H9 (cell line): ENCODE measurements at regions not wholly inside any gene's neighbourhood (a gene's known extent, or its start where the extent isn't known, plus 50 kb on each side); places are given as distances from the start of the nearest gene placed in this dataset.
A peak's percentile ranks its signal among the peaks of the same experiment; 100 is the strongest.

Experiments used
- DNase-seq: peaks from one replicate; pipeline ENCODE4 v3.0.0-alpha.2; 2017
- H2AFZ ChIP-seq: one replicate; pipeline ENCODE4 v1.6.1; 2013; ENCODE audit warnings: mild to moderate bottlenecking, low read length, control low read depth, moderate library complexity
- H2AK5ac ChIP-seq: 2 replicates; pipeline ENCODE4 v1.6.1; 2013; ENCODE audit warnings: low read length, control low read depth, mixed read lengths; ENCODE audit not compliant: insufficient read length
- H2BK120ac ChIP-seq: one replicate; pipeline ENCODE4 v1.6.1; 2013; ENCODE audit warnings: low read depth, mild to moderate bottlenecking, low read length, control low read depth, inconsistent platforms; ENCODE audit not compliant: poor library complexity, severe bottlenecking
- H2BK12ac ChIP-seq: 2 replicates; pipeline ENCODE4 v1.6.1; 2013; ENCODE audit warnings: low read length, control low read depth, mixed read lengths, low read depth; ENCODE audit not compliant: insufficient read length
- H2BK15ac ChIP-seq: 2 replicates; pipeline ENCODE4 v1.6.1; 2013; ENCODE audit warnings: low read depth, low read length, control low read depth
- H2BK20ac ChIP-seq: one replicate; pipeline ENCODE4 v1.6.1; 2013; ENCODE audit warnings: low read depth, mild to moderate bottlenecking, low read length, control low read depth, inconsistent platforms; ENCODE audit not compliant: poor library complexity, severe bottlenecking
- H2BK5ac ChIP-seq: 2 replicates; pipeline ENCODE4 v1.6.1; 2013; ENCODE audit warnings: low read length, control low read depth, mixed read lengths; ENCODE audit not compliant: insufficient read length
- H3K14ac ChIP-seq: 2 replicates; pipeline ENCODE4 v1.6.1; 2013; ENCODE audit warnings: low read length, control low read depth; ENCODE audit not compliant: insufficient read depth
- H3K18ac ChIP-seq: 2 replicates; pipeline ENCODE4 v1.6.1; 2013; ENCODE audit warnings: low read depth, mild to moderate bottlenecking, mixed read lengths, low read length, control low read depth; ENCODE audit not compliant: insufficient read length
- H3K23ac ChIP-seq: 2 replicates; pipeline ENCODE4 v1.6.1; 2013; ENCODE audit warnings: low read length, control low read depth, mixed read lengths, low read depth; ENCODE audit not compliant: insufficient read length
- H3K23me2 ChIP-seq: 2 replicates; pipeline ENCODE4 v1.6.1; 2013; ENCODE audit warnings: low read depth, mild to moderate bottlenecking, mixed read lengths, low read length, control low read depth; ENCODE audit not compliant: insufficient read length, poor library complexity, severe bottlenecking
- H3K27ac ChIP-seq: 2 replicates; pipeline ENCODE4 v1.5.1; 2013; ENCODE audit warnings: low read length, control low read depth, mixed read lengths, low read depth; ENCODE audit not compliant: insufficient read length
- H3K27me3 ChIP-seq: 2 replicates; pipeline ENCODE4 v1.6.1; 2013; ENCODE audit warnings: low read length, control low read depth, inconsistent platforms; ENCODE audit not compliant: insufficient read depth
- H3K4ac ChIP-seq: 2 replicates; pipeline ENCODE4 v1.6.1; 2013; ENCODE audit warnings: low read depth, mild to moderate bottlenecking, control low read depth, inconsistent platforms, low read length, moderate library complexity
- H3K4me1 ChIP-seq: 2 replicates; pipeline ENCODE4 v1.6.1; 2013; ENCODE audit warnings: low read length, control low read depth, inconsistent platforms; ENCODE audit not compliant: insufficient read depth
- H3K4me2 ChIP-seq: 2 replicates; pipeline ENCODE4 v1.6.1; 2013; ENCODE audit warnings: low read length, control low read depth, mixed read lengths; ENCODE audit not compliant: insufficient read length, insufficient read depth
- H3K56ac ChIP-seq: 2 replicates; pipeline ENCODE4 v1.6.1; 2013; ENCODE audit warnings: low read depth, mild to moderate bottlenecking, mixed read lengths, low read length, control low read depth; ENCODE audit not compliant: insufficient read length
- H3K79me1 ChIP-seq: 2 replicates; pipeline ENCODE4 v1.6.1; 2013; ENCODE audit warnings: low read depth, mild to moderate bottlenecking, moderate library complexity, low read length, control low read depth, inconsistent platforms; ENCODE audit not compliant: insufficient read depth, poor library complexity, severe bottlenecking
- H3K79me2 ChIP-seq: 2 replicates; pipeline ENCODE4 v1.6.1; 2013; ENCODE audit warnings: low read length, control low read depth, inconsistent platforms; ENCODE audit not compliant: insufficient read depth
- H3K9ac ChIP-seq: 2 replicates; pipeline ENCODE4 v1.6.1; 2013; ENCODE audit warnings: low read length, control low read depth, mixed read lengths; ENCODE audit not compliant: insufficient read length; ENCODE audit errors: extremely low read depth
- H3K9me3 ChIP-seq: one replicate; pipeline ENCODE4 v1.6.1; 2013; ENCODE audit warnings: low read depth, low read length, inconsistent platforms; ENCODE audit not compliant: control insufficient read depth
- H3T11ph ChIP-seq: one replicate; pipeline ENCODE4 v1.6.1; 2013; ENCODE audit warnings: mild to moderate bottlenecking, low read length, control low read depth, inconsistent platforms
- H4K20me1 ChIP-seq: one replicate; pipeline ENCODE4 v1.6.1; 2013; ENCODE audit not compliant: control insufficient read depth, insufficient read length, insufficient read depth
- H4K5ac ChIP-seq: 2 replicates; pipeline ENCODE4 v1.6.1; 2013; ENCODE audit warnings: low read depth, mild to moderate bottlenecking, mixed read lengths, low read length, control low read depth; ENCODE audit not compliant: insufficient read length
- H4K8ac ChIP-seq: replicated peaks from 2 replicates; pipeline ENCODE4 v1.6.1; 2013; ENCODE audit warnings: low read length, control low read depth, mixed read lengths, low read depth; ENCODE audit not compliant: insufficient read length
- H4K91ac ChIP-seq: 2 replicates; pipeline ENCODE4 v1.6.1; 2013; ENCODE audit warnings: low read depth, mild to moderate bottlenecking, moderate library complexity, mixed read lengths, low read length, control low read depth; ENCODE audit not compliant: insufficient read length
- H3K27ac Mint-ChIP-seq, 3 experiments: 2 replicates in 2 of 3; 3 replicates in 1 of 3; pipeline ENCODE4 v1.8.0; 2020 to 2021; ENCODE audit warnings: mixed read lengths in 3 of 3, mild to moderate bottlenecking in 1 of 3, moderate library complexity in 1 of 3
- H3K27me3 Mint-ChIP-seq: 2 replicates; pipeline ENCODE4 v1.8.0; 2021; ENCODE audit warnings: low read depth, mild to moderate bottlenecking, moderate library complexity, mixed read lengths
- H3K36me3 Mint-ChIP-seq, 3 experiments: 2 replicates in 2 of 3; 3 replicates in 1 of 3; pipeline ENCODE4 v1.8.0; 2020 to 2021; ENCODE audit warnings: low read depth in 3 of 3, mixed read lengths in 3 of 3; ENCODE audit not compliant: insufficient read depth in 1 of 3
- H3K4me1 Mint-ChIP-seq, 2 experiments: 2 replicates each; pipeline ENCODE4 v1.8.0; 2020; ENCODE audit warnings: mixed read lengths in 2 of 2
- H3K4me3 Mint-ChIP-seq, 2 experiments: 2 replicates in 1 of 2; 3 replicates in 1 of 2; pipeline ENCODE4 v1.8.0; 2020 to 2021; ENCODE audit warnings: mild to moderate bottlenecking in 2 of 2, mixed read lengths in 2 of 2, moderate library complexity in 1 of 2
- H3K9me3 Mint-ChIP-seq, 2 experiments: 2 replicates in 1 of 2; 3 replicates in 1 of 2; pipeline ENCODE4 v1.8.0; 2020; ENCODE audit warnings: mild to moderate bottlenecking in 2 of 2, mixed read lengths in 2 of 2, moderate library complexity in 1 of 2
- WGBS: extraction: QIAGEN DNeasy Blood & Tissue Kit; methylation state at CpG from one replicate; pipeline ENCODE4 v1.1.7; 2013; ENCODE audit warnings: missing lambda C conversion rate, low lambda C conversion rate, mixed read lengths; ENCODE audit not compliant: insufficient read length; ENCODE audit errors: extremely low coverage; 5-methylcytosine and 5-hydroxymethylcytosine counted together
- TF ChIP-seq, protein P1 (sequence below): fragments of 200-600 bp; sonication (generic); conservative IDR thresholded peaks from 3 replicates; pipeline ENCODE4 v1.8.0; 2021; ENCODE audit warnings: antibody characterized with exemption, mild to moderate bottlenecking

DNA sequence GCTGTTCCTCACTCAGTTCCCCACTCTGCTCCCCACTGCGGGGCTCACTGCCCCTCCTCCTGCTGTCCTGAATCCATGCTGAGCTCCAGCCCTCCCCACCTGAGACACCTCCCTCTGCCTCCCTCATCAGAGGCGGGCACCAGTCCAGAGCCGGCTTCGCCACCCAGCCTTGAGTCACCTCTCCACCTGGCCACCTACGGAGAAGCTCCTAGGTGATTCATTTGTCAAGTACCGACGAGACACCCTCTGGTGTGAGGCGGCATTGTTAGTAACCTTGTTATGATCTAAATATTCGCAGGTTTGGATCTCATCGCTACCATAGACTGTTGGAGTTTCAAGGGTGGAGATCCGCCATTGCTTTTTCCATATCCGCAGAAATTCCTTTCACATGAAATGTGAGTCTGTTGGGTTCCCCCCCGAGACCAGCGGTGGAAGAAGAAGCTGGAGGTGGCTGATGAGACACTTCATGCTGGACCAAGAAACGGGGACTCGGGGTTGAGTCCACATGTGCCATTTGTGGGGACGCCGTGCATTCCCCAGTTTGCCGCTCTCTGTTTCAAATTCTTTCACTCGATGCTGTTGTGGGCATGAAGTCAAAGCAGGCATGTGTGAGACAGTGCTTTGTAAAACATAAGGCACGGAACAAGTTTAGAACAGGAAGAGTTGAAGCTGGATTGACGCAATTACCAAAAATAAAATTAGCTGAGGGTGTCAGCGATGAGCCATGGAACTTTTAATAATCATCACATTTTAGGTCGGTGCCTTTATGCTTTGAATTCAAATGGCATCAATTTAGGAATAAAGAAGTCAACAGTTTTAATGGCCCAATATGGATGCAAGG is 259.8 kb upstream of the HDAC4 start:
- H3K27ac Mint-ChIP-seq = peak overlapping the region in 2 of 3 experiments; percentile 70 to 72; a peak in 1 of 7 replicates
- peaks cover 9% of the 10 kb centered on the region for H3K27me3 Mint-ChIP-seq
- Histone ChIP-seq H3K4me2 (no peak overlapping the region), H3K27ac (no peak overlapping the region), H3K14ac (no peak overlapping the region), H2BK15ac (no peak overlapping the region), H2BK5ac (no peak overlapping the region), H3K9ac (no peak overlapping the region), H3K79me2 (no peaks in the 10 kb centered on the region), H3K4ac (no peak overlapping the region), H2BK12ac (no peak overlapping the region), H2BK120ac (no peak overlapping the region), H3K27me3 (no peaks in the 10 kb centered on the region), H2BK20ac (no peak overlapping the region), H3T11ph (no peak overlapping the region), H4K91ac (no peak overlapping the region), H2AFZ (no peak overlapping the region), H3K23ac (no peak overlapping the region), H4K5ac (no peak overlapping the region), H4K20me1 (no peaks in the 10 kb centered on the region), H3K4me1 (no peaks in the 10 kb centered on the region), H3K18ac (no peak overlapping the region), H3K23me2 (peaks cover 3% of the 10 kb centered on the region), H3K9me3 (no peaks in the 10 kb centered on the region), H2AK5ac (no peak overlapping the region), H4K8ac (no peak overlapping the region), H3K79me1 (no peaks in the 10 kb centered on the region), H3K56ac (no peak overlapping the region)
- H3K4me1 Mint-ChIP-seq = peaks cover 17 to 21% of the 10 kb centered on the region in 2 experiments
- peaks cover 5 to 6% of the 10 kb centered on the region in 2 experiments; a peak in 3 of 5 replicates for H3K9me3 Mint-ChIP-seq
- no peak overlapping the region for H3K4me3 Mint-ChIP-seq
- TF ChIP-seq, protein P1, sequence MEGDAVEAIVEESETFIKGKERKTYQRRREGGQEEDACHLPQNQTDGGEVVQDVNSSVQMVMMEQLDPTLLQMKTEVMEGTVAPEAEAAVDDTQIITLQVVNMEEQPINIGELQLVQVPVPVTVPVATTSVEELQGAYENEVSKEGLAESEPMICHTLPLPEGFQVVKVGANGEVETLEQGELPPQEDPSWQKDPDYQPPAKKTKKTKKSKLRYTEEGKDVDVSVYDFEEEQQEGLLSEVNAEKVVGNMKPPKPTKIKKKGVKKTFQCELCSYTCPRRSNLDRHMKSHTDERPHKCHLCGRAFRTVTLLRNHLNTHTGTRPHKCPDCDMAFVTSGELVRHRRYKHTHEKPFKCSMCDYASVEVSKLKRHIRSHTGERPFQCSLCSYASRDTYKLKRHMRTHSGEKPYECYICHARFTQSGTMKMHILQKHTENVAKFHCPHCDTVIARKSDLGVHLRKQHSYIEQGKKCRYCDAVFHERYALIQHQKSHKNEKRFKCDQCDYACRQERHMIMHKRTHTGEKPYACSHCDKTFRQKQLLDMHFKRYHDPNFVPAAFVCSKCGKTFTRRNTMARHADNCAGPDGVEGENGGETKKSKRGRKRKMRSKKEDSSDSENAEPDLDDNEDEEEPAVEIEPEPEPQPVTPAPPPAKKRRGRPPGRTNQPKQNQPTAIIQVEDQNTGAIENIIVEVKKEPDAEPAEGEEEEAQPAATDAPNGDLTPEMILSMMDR = no peak
- WGBS = no CpG with 5 or more reads among the region's 24 CpGs
- no peaks in the 10 kb centered on the region for H3K36me3 Mint-ChIP-seq
- no peak for DNase-seq
